K562 (cell line): ENCODE measurements at regions not wholly inside any gene's neighbourhood (a gene's known extent, or its start where the extent isn't known, plus 50 kb on each side); places are given as distances from the start of the nearest gene placed in this dataset.
A peak's percentile ranks its signal among the peaks of the same experiment; 100 is the strongest.

Experiments used
- BHLHE40 ChIP-seq: IDR thresholded peaks from 2 replicates; pipeline ENCODE4 v1.6.1; 2011; ENCODE audit warnings: low read length, improper control_type of control experiment
- DNMT1 ChIP-seq: fragments of 450-650 bp; IDR thresholded peaks from 2 replicates; pipeline ENCODE4 v1.6.1; 2016; ENCODE audit warnings: antibody characterized with exemption, mild to moderate bottlenecking
- ELF1 ChIP-seq: fragments of 200-800 bp; sonication (Bioruptor generic); IDR thresholded peaks from 2 replicates; pipeline ENCODE4 v1.6.1; 2016; ENCODE audit warnings: missing genetic modification characterization, missing compliant biosample characterization
- ERF ChIP-seq: fragments of 450-650 bp; formaldehyde crosslinking; IDR thresholded peaks from 2 replicates; pipeline ENCODE4 v1.4.0; 2020; ENCODE audit warnings: mild to moderate bottlenecking, mixed read lengths
- FOXA1 ChIP-seq: fragments of 450-650 bp; IDR thresholded peaks from 2 replicates; pipeline ENCODE4 v1.6.1; 2016; ENCODE audit warnings: mild to moderate bottlenecking, borderline replicate concordance
- FOXP4 ChIP-seq: sonication (generic); formaldehyde crosslinking; IDR thresholded peaks from 2 replicates; pipeline ENCODE4 v1.8.0; 2022; ENCODE audit warnings: mild to moderate bottlenecking, missing genetic modification reagents, borderline replicate concordance
- GATAD2A ChIP-seq: fragments of 450-650 bp; IDR thresholded peaks from 2 replicates; pipeline ENCODE4 v1.6.1; 2017
- GTF2E2 ChIP-seq: fragments of 200-800 bp; sonication (Bioruptor generic); IDR thresholded peaks from 2 replicates; pipeline ENCODE4 v1.6.1; 2016; ENCODE audit warnings: missing genetic modification characterization, missing compliant biosample characterization
- HIVEP1 ChIP-seq: fragments of 250-450 bp; sonication (Bioruptor Pico); IDR thresholded peaks from 2 replicates; pipeline ENCODE4 v1.4.0; 2020; ENCODE audit warnings: mild to moderate bottlenecking
- KDM1A ChIP-seq, 2 experiments: fragments of 450-650 bp; IDR thresholded peaks; 2 replicates each; pipeline ENCODE4 v1.6.1; 2016; ENCODE audit warnings: mild to moderate bottlenecking in 2 of 2
- KLF13 ChIP-seq: fragments of 450-650 bp; IDR thresholded peaks from 2 replicates; pipeline ENCODE4 v1.6.1; 2016; ENCODE audit warnings: missing genetic modification characterization, low read depth, mild to moderate bottlenecking, missing compliant biosample characterization, moderate library complexity, borderline replicate concordance
- NCOA1 ChIP-seq: fragments of 450-650 bp; IDR thresholded peaks from 2 replicates; pipeline ENCODE4 v1.6.1; 2016; ENCODE audit warnings: low read depth
- PHF20 ChIP-seq: fragments of 450-650 bp; IDR thresholded peaks from 2 replicates; pipeline ENCODE4 v1.6.1; 2018; ENCODE audit not compliant: partially characterized antibody
- POLR2B ChIP-seq: fragments of 450-650 bp; IDR thresholded peaks from 2 replicates; pipeline ENCODE4 v1.6.1; 2018; ENCODE audit warnings: low read depth; ENCODE audit not compliant: partially characterized antibody
- PRMT5 ChIP-seq: sonication (generic); formaldehyde crosslinking; IDR thresholded peaks from 2 replicates; pipeline ENCODE4 v1.5.0; 2020; ENCODE audit warnings: missing genetic modification reagents
- PYGO2 ChIP-seq: fragments of 450-650 bp; IDR thresholded peaks from 2 replicates; pipeline ENCODE4 v1.6.1; 2016; ENCODE audit warnings: mild to moderate bottlenecking, missing genetic modification characterization, moderate library complexity, missing compliant biosample characterization
- RBM25 ChIP-seq: fragments of 200-400 bp; formaldehyde crosslinking; IDR thresholded peaks from 2 replicates; pipeline ENCODE4 v1.6.1; 2018; ENCODE audit warnings: low read length, low read depth, moderate library complexity; ENCODE audit not compliant: severe bottlenecking
- SIN3B ChIP-seq: fragments of 450-650 bp; IDR thresholded peaks from 2 replicates; pipeline ENCODE4 v1.6.1; 2017; ENCODE audit warnings: low read depth, mild to moderate bottlenecking, moderate library complexity
- SIRT6 ChIP-seq: IDR thresholded peaks from one replicate; pipeline ENCODE4 v1.6.1; 2012; ENCODE audit warnings: low read depth, mild to moderate bottlenecking, control low read depth, inconsistent platforms, low read length, moderate library complexity
- SMARCC2 ChIP-seq: fragments of 450-650 bp; IDR thresholded peaks from 2 replicates; pipeline ENCODE4 v1.6.1; 2017; ENCODE audit warnings: antibody characterized with exemption, moderate library complexity, mild to moderate bottlenecking, low read depth
- ZNF212 ChIP-seq: fragments of 450-650 bp; formaldehyde crosslinking; IDR thresholded peaks from 2 replicates; pipeline ENCODE4 v1.4.0; 2020; ENCODE audit warnings: mild to moderate bottlenecking
- ZNF282 ChIP-seq: sonication (generic); formaldehyde crosslinking; IDR thresholded peaks from 2 replicates; pipeline ENCODE4 v1.8.1; 2023; ENCODE audit warnings: missing genetic modification reagents
- ZNF347 ChIP-seq: fragments of 450-650 bp; formaldehyde crosslinking; IDR thresholded peaks from 2 replicates; pipeline ENCODE4 v1.4.0; 2020; ENCODE audit warnings: low read depth, mild to moderate bottlenecking, moderate library complexity
- TF ChIP-seq, protein P1 (sequence below): fragments of 450-650 bp; formaldehyde crosslinking; IDR thresholded peaks from 2 replicates; pipeline ENCODE4 v1.4.0; 2022; ENCODE audit warnings: mild to moderate bottlenecking, moderate library complexity
- TF ChIP-seq, protein P2 (sequence below): fragments of 450-650 bp; IDR thresholded peaks from 2 replicates; pipeline ENCODE4 v1.6.1; 2018; ENCODE audit warnings: mild to moderate bottlenecking, low read depth; ENCODE audit not compliant: partially characterized antibody
- TF ChIP-seq, protein P3 (sequence below): sonication (generic); formaldehyde crosslinking; IDR thresholded peaks from 2 replicates; pipeline ENCODE4 v1.9.0; 2022; ENCODE audit warnings: mild to moderate bottlenecking, missing genetic modification reagents

DNA sequence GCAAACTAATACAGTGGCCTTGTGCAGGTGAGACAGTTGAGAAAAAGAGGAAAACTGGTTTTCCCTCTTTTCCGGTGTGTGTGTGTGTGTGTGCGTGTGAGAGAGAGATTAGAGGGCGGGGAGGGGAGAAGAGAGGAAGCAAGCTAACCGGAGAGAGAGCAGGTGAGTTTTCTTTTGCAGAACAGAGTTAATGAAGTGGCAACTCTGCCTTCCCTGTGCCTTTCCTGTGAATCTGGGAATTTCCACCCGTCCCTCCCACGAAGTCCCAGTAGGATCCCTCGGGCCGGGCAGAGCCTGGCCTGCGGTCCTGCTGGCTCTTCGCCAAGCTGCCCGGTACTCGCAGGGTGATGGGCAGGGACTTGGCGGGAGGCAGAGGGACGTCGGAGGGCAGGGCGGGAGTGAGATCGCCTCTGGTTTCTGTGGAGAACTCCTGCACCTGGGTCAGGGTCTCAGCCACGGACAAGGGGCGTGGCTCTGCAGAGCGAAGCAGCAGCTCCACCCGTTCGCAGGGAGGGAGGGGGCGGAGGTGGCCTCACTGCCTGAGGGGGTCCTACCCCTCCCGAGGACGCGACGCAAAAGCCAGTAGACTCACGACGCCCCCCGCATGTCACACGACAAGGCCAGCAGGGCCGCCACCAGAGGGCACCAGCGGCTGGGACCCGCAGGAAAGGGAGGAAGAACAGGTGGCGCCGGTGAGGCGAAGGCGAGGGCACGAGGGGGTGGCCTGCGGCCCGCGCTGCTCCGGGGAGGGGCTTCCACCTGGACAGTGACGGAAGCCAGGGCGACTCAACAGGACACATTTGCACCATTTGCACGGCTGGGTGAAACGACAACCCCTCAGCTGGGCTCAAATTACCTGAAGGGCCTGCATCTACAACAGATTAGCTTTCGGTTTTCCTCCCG lies 51.2 kb upstream of the RNF182 start (continued):
- TF ChIP-seq, protein P1, sequence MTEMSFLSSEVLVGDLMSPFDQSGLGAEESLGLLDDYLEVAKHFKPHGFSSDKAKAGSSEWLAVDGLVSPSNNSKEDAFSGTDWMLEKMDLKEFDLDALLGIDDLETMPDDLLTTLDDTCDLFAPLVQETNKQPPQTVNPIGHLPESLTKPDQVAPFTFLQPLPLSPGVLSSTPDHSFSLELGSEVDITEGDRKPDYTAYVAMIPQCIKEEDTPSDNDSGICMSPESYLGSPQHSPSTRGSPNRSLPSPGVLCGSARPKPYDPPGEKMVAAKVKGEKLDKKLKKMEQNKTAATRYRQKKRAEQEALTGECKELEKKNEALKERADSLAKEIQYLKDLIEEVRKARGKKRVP = no peak
- TF ChIP-seq SIN3B (no peak), ZNF212 (no peak), GTF2E2 (tag) (no peak), PYGO2 (tag) (no peak), GATAD2A (peak; percentile 79), KLF13 (tag) (peak; percentile 83), BHLHE40 (peak; percentile 58), HIVEP1 (CRISPR knock-in tag) (no peak), ERF (CRISPR knock-in tag) (no peak), NCOA1 (no peak), ZNF282 (peak; percentile 100), POLR2B (no peak), FOXA1 (no peak), SMARCC2 (no peak), SIRT6 (no peak), KDM1A (IDR thresholded peaks at IDR 0.05) (peak in 1 of 2 experiments; percentile 58; a peak in 1 of 4 replicates), PRMT5 (CRISPR knock-in tag) (peak; percentile 91), ZNF347 (CRISPR knock-in tag) (no peak), FOXP4 (peak; percentile 99), ELF1 (no peak), PHF20 (peak; percentile 63), DNMT1 (no peak), RBM25 (no peak)
- TF ChIP-seq, protein P2, sequence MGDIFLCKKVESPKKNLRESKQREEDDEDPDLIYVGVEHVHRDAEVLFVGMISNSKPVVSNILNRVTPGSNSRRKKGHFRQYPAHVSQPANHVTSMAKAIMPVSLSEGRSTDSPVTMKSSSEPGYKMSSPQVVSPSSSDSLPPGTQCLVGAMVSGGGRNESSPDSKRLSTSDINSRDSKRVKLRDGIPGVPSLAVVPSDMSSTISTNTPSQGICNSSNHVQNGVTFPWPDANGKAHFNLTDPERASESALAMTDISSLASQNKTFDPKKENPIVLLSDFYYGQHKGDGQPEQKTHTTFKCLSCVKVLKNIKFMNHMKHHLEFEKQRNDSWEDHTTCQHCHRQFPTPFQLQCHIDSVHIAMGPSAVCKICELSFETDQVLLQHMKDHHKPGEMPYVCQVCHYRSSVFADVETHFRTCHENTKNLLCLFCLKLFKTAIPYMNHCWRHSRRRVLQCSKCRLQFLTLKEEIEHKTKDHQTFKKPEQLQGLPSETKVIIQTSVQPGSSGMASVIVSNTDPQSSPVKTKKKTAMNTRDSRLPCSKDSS = no peak
- TF ChIP-seq, protein P3, sequence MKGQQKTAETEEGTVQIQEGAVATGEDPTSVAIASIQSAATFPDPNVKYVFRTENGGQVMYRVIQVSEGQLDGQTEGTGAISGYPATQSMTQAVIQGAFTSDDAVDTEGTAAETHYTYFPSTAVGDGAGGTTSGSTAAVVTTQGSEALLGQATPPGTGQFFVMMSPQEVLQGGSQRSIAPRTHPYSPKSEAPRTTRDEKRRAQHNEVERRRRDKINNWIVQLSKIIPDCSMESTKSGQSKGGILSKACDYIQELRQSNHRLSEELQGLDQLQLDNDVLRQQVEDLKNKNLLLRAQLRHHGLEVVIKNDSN (CRISPR knock-in tag) = peak; percentile 60
